ENCODE measurements at regions not wholly inside any gene's neighbourhood (a gene's known extent, or its start where the extent isn't known, plus 50 kb on each side); places are given as distances from the start of the nearest gene placed in this dataset.

- ChIA-PET POLR2A (ENCODE audit: partially characterized antibody) (interaction anchor here (1.4 to 2.5 kb wide), 2 partner anchors 9 to 15 kb away, joined by 3 to 23 read pairs; no protein-coding TSS in a partner anchor), CTCF (ENCODE audit: partially characterized antibody) (no interaction called here)
- Histone ChIP-seq H2BK5ac (ENCODE audit: low read depth, low read length) (no peak overlapping the region), H3K14ac (ENCODE audit: insufficient read length) (no peak overlapping the region), H3K79me2 (ENCODE audit: control insufficient read depth in 1 of 2, insufficient read depth in 2 of 2, low read length in 2 of 2) (no peaks in the 10 kb centered on the region), H3K4me3 (ENCODE audit: extremely low read depth in 1 of 4, insufficient read depth in 2 of 4, low read depth in 3 of 4, low read length in 4 of 4) (no peak overlapping the region), H4K5ac (ENCODE audit: insufficient read length, low read depth, low read length) (no peak overlapping the region), H3K27ac (ENCODE audit: low read depth, low read length) (no peak overlapping the region), H2AK5ac (ENCODE audit: low read depth, low read length) (no peak overlapping the region), H3K4me1 (replicated peaks in 1 of 4; ENCODE audit: control insufficient read depth in 3 of 4, insufficient read depth in 4 of 4, low read length in 3 of 4) (peaks cover 0 to 18% (median 17%) of the 10 kb centered on the region in 4 experiments; a peak in 4 of 7 replicates), H2AFZ (ENCODE audit: low read length) (no peak overlapping the region), H4K91ac (replicated peaks; ENCODE audit: insufficient read length, low read length) (no peak overlapping the region), H3K23me2 (ENCODE audit: low read depth, low read length) (no peaks in the 10 kb centered on the region), H3K36me3 (ENCODE audit: control insufficient read depth in 2 of 4, insufficient read depth in 4 of 4, low read length in 3 of 4) (no peaks in the 10 kb centered on the region), H3K4ac (replicated peaks; ENCODE audit: insufficient read length, low read depth, low read length) (no peak overlapping the region), H4K20me1 (replicated peaks in 1 of 2; ENCODE audit: control insufficient read depth in 1 of 2, insufficient read depth in 2 of 2, low read length in 2 of 2) (no peaks in the 10 kb centered on the region), H3K9ac (replicated peaks in 1 of 4; ENCODE audit: extremely low read depth in 1 of 4, low read depth in 3 of 4, low read length in 3 of 4) (no peak overlapping the region), H2BK15ac (ENCODE audit: low read length) (no peak overlapping the region), H3K4me2 (ENCODE audit: insufficient read depth in 1 of 2, low read depth in 2 of 2, low read length in 2 of 2) (no peak overlapping the region), H3K18ac (ENCODE audit: extremely low read depth, low read length) (no peak overlapping the region), H2BK12ac (ENCODE audit: low read depth, low read length) (no peak overlapping the region), H3K23ac (ENCODE audit: insufficient read length) (no peak overlapping the region), H4K8ac (ENCODE audit: extremely low read depth, insufficient read depth, low read length) (no peak overlapping the region), H3K27me3 (replicated peaks in 1 of 4; ENCODE audit: control insufficient read depth in 3 of 4, extremely low read depth in 1 of 4, insufficient read depth in 3 of 4, low read length in 3 of 4) (no peaks in the 10 kb centered on the region), H3K9me3 (ENCODE audit: insufficient read depth in 2 of 2, low read depth in 1 of 2, low read length in 1 of 2) (no peaks in the 10 kb centered on the region), H3K79me1 (ENCODE audit: low read depth, low read length) (no peaks in the 10 kb centered on the region), H2BK20ac (ENCODE audit: low read length) (no peak overlapping the region), H3K56ac (replicated peaks; ENCODE audit: insufficient read length, low read depth, low read length) (no peak overlapping the region), H2BK120ac (replicated peaks; ENCODE audit: low read depth, low read length) (no peak overlapping the region)
- FAIRE-seq: no peak
- DNase-seq (ENCODE audit: low read depth in 1 of 2, low spot score in 2 of 2): no peak
- TF ChIP-seq EP300 (IDR thresholded peaks at IDR 0.05; ENCODE audit: borderline replicate concordance in 1 of 2, low read depth in 2 of 2, low read length in 2 of 2): no peak
- no peak for TF ChIP-seq CHD2 (IDR thresholded peaks at IDR 0.05; ENCODE audit: low read length)
- no peak for TF ChIP-seq SP4 (IDR thresholded peaks at IDR 0.05; ENCODE audit: low read length)
- TF ChIP-seq POLR2A (IDR thresholded peaks at IDR 0.05; ENCODE audit: control extremely low read depth in 1 of 2, low read depth in 2 of 2, low read length in 2 of 2): no peak
- no peak for TF ChIP-seq JUND (IDR thresholded peaks at IDR 0.05; ENCODE audit: low read length)
- TF ChIP-seq TAF1 (IDR thresholded peaks at IDR 0.05; ENCODE audit: low read depth, low read length): no peak
- TF ChIP-seq NANOG (IDR thresholded peaks at IDR 0.05; ENCODE audit: insufficient read depth, low read depth, low read length, poor library complexity, severe bottlenecking): no peak
Observed at GRCh38 chr5:25453500-25453899, 808.7 kb upstream of the CDH10 start.

All from H1 (cell line).